Kidney (tissue), 13 donors: ENCODE measurements at regions not wholly inside any gene's neighbourhood (a gene's known extent, or its start where the extent isn't known, plus 50 kb on each side); places are given as distances from the start of the nearest gene placed in this dataset.

Experiments
- DNase-seq, 5 donors: peaks; one replicate each; pipeline ENCODE4 v3.0.0-alpha.2; 2013 to 2020
- FAIRE-seq: peaks from 2 replicates; lab custom pipeline; 2012; peaks lifted over from hg19 to GRCh38; lab: Jason Lieb, UNC
- H3K27ac ChIP-seq, 2 donors: one replicate each; pipeline ENCODE4 v1.7.0; 2013; ENCODE audit warnings: low read depth in 2 of 2, low read length in 2 of 2, inconsistent platforms in 1 of 2
- H3K27me3 ChIP-seq: one replicate; pipeline ENCODE4 v1.7.1; 2013; ENCODE audit warnings: low read length, inconsistent platforms; ENCODE audit not compliant: control insufficient read depth, insufficient read depth
- H3K36me3 ChIP-seq, 3 donors: one replicate each; pipeline versions ENCODE4 v1.7.0 to v1.7.1; 2013; ENCODE audit warnings: low read length in 3 of 3, control low read depth in 1 of 3, inconsistent platforms in 1 of 3; ENCODE audit not compliant: insufficient read depth in 3 of 3, control insufficient read depth in 2 of 3
- H3K4me1 ChIP-seq, 3 donors: one replicate each; pipeline versions ENCODE4 v1.7.0 to v1.7.1; 2013; ENCODE audit warnings: low read length in 3 of 3, inconsistent platforms in 1 of 3, low read depth in 1 of 3; ENCODE audit not compliant: control insufficient read depth in 2 of 3, insufficient read depth in 2 of 3
- H3K4me3 ChIP-seq, 3 donors: one replicate each; pipeline versions ENCODE4 v1.7.0 to v1.8.1; 2013; ENCODE audit warnings: low read length in 3 of 3, control low read depth in 1 of 3, inconsistent platforms in 1 of 3
- H3K9ac ChIP-seq, 3 donors: one replicate each; pipeline versions ENCODE4 v1.7.0 to v1.7.1; 2013; ENCODE audit warnings: low read length in 3 of 3, control low read depth in 1 of 3, inconsistent platforms in 1 of 3
- H3K9me3 ChIP-seq, 3 donors: one replicate each; pipeline versions ENCODE4 v1.7.0 to v1.7.1; 2013; ENCODE audit warnings: low read length in 3 of 3, control low read depth in 1 of 3, inconsistent platforms in 1 of 3; ENCODE audit not compliant: control insufficient read depth in 2 of 3, insufficient read depth in 1 of 3
- intact Hi-C: fragments of 100-400 bp; cut with DNase I; formaldehyde crosslinking; loops from one replicate; pipeline ENCODE4 v1.11.1; 2022
- TF ChIP-seq, protein P1 (sequence below): IDR thresholded peaks from 3 replicates; pipeline ENCODE4 v1.5.1; 2012; ENCODE audit warnings: mild to moderate bottlenecking, moderate library complexity, borderline replicate concordance; ENCODE audit not compliant: insufficient read depth; ENCODE audit errors: extremely low read depth
- donor health status: control.
- donor health status: control.
- donor health status: control.
- donor health status: control.
- donor health status: control.
- donor health status: DM: yes; HTN: yes; CAD: no.
- donor health status: Normal renal cell carcinoma (clear cell type).

DNA sequence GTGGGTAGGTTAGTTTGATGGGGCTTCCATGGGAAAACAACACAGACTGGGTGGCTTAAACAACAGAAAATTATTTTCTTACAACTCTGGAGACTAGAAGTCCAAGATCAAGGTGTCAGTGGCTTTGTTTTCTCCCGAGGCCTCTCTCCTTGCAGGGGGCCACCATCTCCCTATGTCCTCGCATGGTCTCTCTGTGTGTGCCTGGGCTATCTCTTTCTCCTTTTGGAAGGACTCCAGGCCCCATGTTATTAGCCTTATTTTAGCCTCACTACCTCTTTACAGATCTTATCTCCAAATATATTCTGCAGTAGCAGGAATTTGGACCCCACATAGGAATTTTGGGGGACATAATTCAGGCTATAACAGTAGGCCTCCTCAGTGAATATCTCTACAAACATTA lies 372.7 kb upstream of the FAT3 start:
- no peaks in the 10 kb centered on the region for H3K4me1 ChIP-seq
- no peaks in the 10 kb centered on the region for H3K27me3 ChIP-seq
- H3K9me3 ChIP-seq: no peaks in the 10 kb centered on the region
- DNase-seq (no peak), FAIRE-seq (no peak)
- H3K27ac ChIP-seq: no peak overlapping the region
- H3K4me3 ChIP-seq: no peak overlapping the region
- TF ChIP-seq, protein P1, sequence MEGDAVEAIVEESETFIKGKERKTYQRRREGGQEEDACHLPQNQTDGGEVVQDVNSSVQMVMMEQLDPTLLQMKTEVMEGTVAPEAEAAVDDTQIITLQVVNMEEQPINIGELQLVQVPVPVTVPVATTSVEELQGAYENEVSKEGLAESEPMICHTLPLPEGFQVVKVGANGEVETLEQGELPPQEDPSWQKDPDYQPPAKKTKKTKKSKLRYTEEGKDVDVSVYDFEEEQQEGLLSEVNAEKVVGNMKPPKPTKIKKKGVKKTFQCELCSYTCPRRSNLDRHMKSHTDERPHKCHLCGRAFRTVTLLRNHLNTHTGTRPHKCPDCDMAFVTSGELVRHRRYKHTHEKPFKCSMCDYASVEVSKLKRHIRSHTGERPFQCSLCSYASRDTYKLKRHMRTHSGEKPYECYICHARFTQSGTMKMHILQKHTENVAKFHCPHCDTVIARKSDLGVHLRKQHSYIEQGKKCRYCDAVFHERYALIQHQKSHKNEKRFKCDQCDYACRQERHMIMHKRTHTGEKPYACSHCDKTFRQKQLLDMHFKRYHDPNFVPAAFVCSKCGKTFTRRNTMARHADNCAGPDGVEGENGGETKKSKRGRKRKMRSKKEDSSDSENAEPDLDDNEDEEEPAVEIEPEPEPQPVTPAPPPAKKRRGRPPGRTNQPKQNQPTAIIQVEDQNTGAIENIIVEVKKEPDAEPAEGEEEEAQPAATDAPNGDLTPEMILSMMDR: no peak
- intact Hi-C loops: no loop called here
- H3K9ac ChIP-seq: no peak overlapping the region
- no peaks in the 10 kb centered on the region for H3K36me3 ChIP-seq

DNA sequence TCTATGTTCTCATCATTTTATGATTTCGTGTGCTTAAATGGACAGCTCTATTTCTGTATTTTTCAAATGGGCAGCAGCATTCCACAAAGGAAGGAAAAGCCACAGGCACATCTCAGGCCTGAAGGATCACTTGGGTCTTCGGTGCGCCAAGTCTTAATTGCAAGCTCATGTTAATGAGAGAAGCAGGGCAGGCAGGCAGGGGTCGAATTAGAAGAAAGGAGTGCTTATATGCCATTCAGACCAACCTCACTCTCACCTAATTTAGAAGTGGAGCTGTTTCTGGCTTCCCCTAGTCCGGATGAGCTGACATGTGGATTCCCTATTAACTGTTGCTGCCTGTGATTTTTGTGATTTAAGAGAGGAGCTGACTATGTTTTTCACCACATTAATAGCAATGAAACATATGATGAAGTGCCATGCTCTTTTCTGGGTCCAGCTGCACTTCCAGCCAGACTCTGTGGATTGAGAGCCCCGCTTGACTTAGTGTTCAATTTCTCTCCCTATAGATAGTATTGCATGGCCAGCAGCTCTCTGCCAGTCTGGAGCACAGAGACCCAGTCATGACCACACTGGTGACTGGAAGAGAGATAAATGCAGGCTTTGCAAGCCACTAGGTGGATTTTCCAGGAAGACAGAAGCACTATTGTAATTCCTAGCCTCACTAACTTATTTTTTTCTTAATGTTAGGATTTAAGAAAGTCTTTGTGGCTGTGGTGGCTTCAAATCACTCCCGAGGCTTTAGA lies 373.9 kb upstream of the FAT3 start:
- H3K9ac ChIP-seq: no peak overlapping the region
- no peaks in the 10 kb centered on the region for H3K4me1 ChIP-seq
- no peaks in the 10 kb centered on the region for H3K36me3 ChIP-seq
- no peaks in the 10 kb centered on the region for H3K9me3 ChIP-seq
- H3K27me3 ChIP-seq: no peaks in the 10 kb centered on the region
- FAIRE-seq (no peak), DNase-seq (no peak)
- no peak overlapping the region for H3K4me3 ChIP-seq
- intact Hi-C loops: no loop called here
- TF ChIP-seq, protein P1: no peak
- H3K27ac ChIP-seq: no peak overlapping the region

DNA sequence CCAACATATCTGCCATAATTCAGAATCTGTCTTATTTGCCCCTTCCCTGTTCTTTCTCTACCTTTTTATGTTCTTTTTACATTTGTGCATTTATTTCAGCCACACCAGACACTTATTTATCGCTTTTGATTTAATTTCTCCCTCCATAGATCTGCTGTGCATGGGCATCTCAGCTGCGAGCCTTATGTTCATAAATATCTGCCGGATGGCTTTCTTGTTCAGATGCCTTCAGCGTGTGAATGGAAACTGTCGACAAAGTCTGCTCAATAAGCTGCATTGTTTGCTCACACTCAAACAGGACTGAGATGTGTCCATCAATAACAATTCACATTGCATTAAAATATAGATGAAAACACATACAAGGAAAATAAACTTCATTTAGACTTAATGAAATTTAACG lies 374.6 kb upstream of the FAT3 start:
- DNase-seq (no peak), FAIRE-seq (no peak)
- no peaks in the 10 kb centered on the region for H3K36me3 ChIP-seq
- no peaks in the 10 kb centered on the region for H3K4me1 ChIP-seq
- H3K9me3 ChIP-seq: no peaks in the 10 kb centered on the region
- intact Hi-C loops: no loop called here
- H3K27me3 ChIP-seq: no peaks in the 10 kb centered on the region
- TF ChIP-seq, protein P1: no peak
- H3K4me3 ChIP-seq: no peak overlapping the region
- no peak overlapping the region for H3K27ac ChIP-seq
- H3K9ac ChIP-seq: no peak overlapping the region

DNA sequence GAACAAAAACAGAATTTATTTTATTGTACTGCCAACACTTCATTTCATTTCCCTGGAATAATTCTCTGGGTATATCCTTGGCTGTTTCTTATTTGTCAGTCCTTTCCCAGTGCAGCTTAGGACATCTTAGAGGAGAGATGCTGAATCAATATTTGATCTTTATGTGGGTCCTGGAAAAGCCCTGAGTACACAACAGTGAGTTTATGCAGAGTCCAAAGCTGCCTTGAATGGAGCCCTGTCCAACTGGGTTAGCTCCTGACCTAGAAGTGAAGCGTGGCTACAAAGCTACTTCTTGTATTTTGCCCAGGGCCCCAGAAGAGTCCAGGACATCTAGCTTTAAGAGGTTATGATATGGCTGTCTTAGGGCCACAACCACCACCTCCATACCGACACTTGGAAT lies 378.0 kb upstream of the FAT3 start:
- Histone ChIP-seq H3K4me3 (no peak overlapping the region), H3K4me1 (no peaks in the 10 kb centered on the region), H3K27me3 (no peaks in the 10 kb centered on the region), H3K36me3 (no peaks in the 10 kb centered on the region), H3K9me3 (no peaks in the 10 kb centered on the region), H3K9ac (no peak overlapping the region), H3K27ac (no peak overlapping the region)
- TF ChIP-seq, protein P1: no peak
- DNase-seq (no peak), FAIRE-seq (no peak)
- intact Hi-C loops: no loop called here
